ENCODE measurements at regions not wholly inside any gene's neighbourhood (a gene's known extent, or its start where the extent isn't known, plus 50 kb on each side); places are given as distances from the start of the nearest gene placed in this dataset.

- Histone ChIP-seq H3K9me3 (no peaks in the 10 kb centered on the region), H3K27me3 (no peaks in the 10 kb centered on the region), H3K4me3 (ENCODE audit: low read depth, low read length) (no peak overlapping the region), H3K36me3 (no peaks in the 10 kb centered on the region), H3K4me1 (no peaks in the 10 kb centered on the region)
- no peak for TF ChIP-seq CTCF (IDR thresholded peaks at IDR 0.05; ENCODE audit: low read depth, low read length)
- DNase-seq = no peak
Measured at GRCh38 chr5:152813526-152813925, 408.4 kb upstream of the NMUR2 start.

GRCh38 chr5:152819891-152820290 is 414.8 kb upstream of the NMUR2 start:
- H3K9me3 ChIP-seq = no peaks in the 10 kb centered on the region
- no peak for DNase-seq
- H3K4me1 ChIP-seq = no peaks in the 10 kb centered on the region
- no peak for TF ChIP-seq CTCF (IDR thresholded peaks at IDR 0.05; ENCODE audit: low read depth, low read length)
- H3K36me3 ChIP-seq = no peaks in the 10 kb centered on the region
- H3K27me3 ChIP-seq = no peaks in the 10 kb centered on the region
- H3K4me3 ChIP-seq (ENCODE audit: low read depth, low read length) = no peak overlapping the region

- H3K27me3 ChIP-seq = no peaks in the 10 kb centered on the region
- H3K9me3 ChIP-seq = no peaks in the 10 kb centered on the region
- no peaks in the 10 kb centered on the region for H3K36me3 ChIP-seq
- no peak overlapping the region for H3K4me3 ChIP-seq (ENCODE audit: low read depth, low read length)
- no peaks in the 10 kb centered on the region for H3K4me1 ChIP-seq
- no peak for DNase-seq
- TF ChIP-seq CTCF (IDR thresholded peaks at IDR 0.05; ENCODE audit: low read depth, low read length) = no peak
Measured at GRCh38 chr5:152824316-152824715, 419.2 kb upstream of the NMUR2 start.

- DNase-seq = no peak
- Histone ChIP-seq H3K9me3 (no peaks in the 10 kb centered on the region; the same call in none of the 2 replicates), H3K4me3 (ENCODE audit: low read depth, low read length) (no peak overlapping the region), H3K27me3 (no peaks in the 10 kb centered on the region), H3K36me3 (no peaks in the 10 kb centered on the region), H3K4me1 (no peaks in the 10 kb centered on the region)
- TF ChIP-seq CTCF (IDR thresholded peaks at IDR 0.05; ENCODE audit: low read depth, low read length) = no peak
Measured at GRCh38 chr5:152838241-152838786, 433.2 kb upstream of the NMUR2 start.

GRCh38 chr5:152844713-152845112 is 439.6 kb upstream of the NMUR2 start:
- no peaks in the 10 kb centered on the region for H3K36me3 ChIP-seq
- H3K4me1 ChIP-seq = no peaks in the 10 kb centered on the region
- no peak for TF ChIP-seq CTCF (IDR thresholded peaks at IDR 0.05; ENCODE audit: low read depth, low read length)
- DNase-seq = no peak
- peaks cover 3% of the 10 kb centered on the region for H3K9me3 ChIP-seq
- no peaks in the 10 kb centered on the region for H3K27me3 ChIP-seq
- no peak overlapping the region for H3K4me3 ChIP-seq (ENCODE audit: low read depth, low read length)

GRCh38 chr5:152853361-152853760 is 448.3 kb upstream of the NMUR2 start:
- no peaks in the 10 kb centered on the region for H3K36me3 ChIP-seq
- H3K4me3 ChIP-seq (ENCODE audit: low read depth, low read length) = no peak overlapping the region
- no peaks in the 10 kb centered on the region for H3K9me3 ChIP-seq
- no peaks in the 10 kb centered on the region for H3K4me1 ChIP-seq
- no peaks in the 10 kb centered on the region for H3K27me3 ChIP-seq
- no peak for DNase-seq
- no peak for TF ChIP-seq CTCF (IDR thresholded peaks at IDR 0.05; ENCODE audit: low read depth, low read length)

Measured in BE2C (cell line).